ENCODE measurements at regions not wholly inside any gene's neighbourhood (a gene's known extent, or its start where the extent isn't known, plus 50 kb on each side); places are given as distances from the start of the nearest gene placed in this dataset.

GRCh38 chr1:221381910-221382623 is 359.8 kb downstream of the DUSP10 start (continued):
- no peak for TF ChIP-seq REST (IDR thresholded peaks at IDR 0.05; ENCODE audit: low read depth, low read length)
- no peak for TF ChIP-seq CHD2 (IDR thresholded peaks at IDR 0.05; ENCODE audit: low read length, partially characterized antibody)
- TF ChIP-seq JUND (IDR thresholded peaks at IDR 0.05): peak; percentile 26
- TF ChIP-seq FOXJ3 (CRISPR knock-in tag; IDR thresholded peaks at IDR 0.05): no peak
- no peak for TF ChIP-seq MEF2A (IDR thresholded peaks at IDR 0.05; ENCODE audit: borderline replicate concordance, low read depth)
- no peak for TF ChIP-seq RXRA (IDR thresholded peaks at IDR 0.05; ENCODE audit: borderline replicate concordance, low read depth)

GRCh38 chr1:221392453-221392852 is 349.4 kb downstream of the DUSP10 start:
- Histone ChIP-seq H3K9ac (no peak overlapping the region), H3K4me3 (ENCODE audit: low read depth in 2 of 2, low read length in 1 of 2) (no peak overlapping the region), H3K9me3 (no peaks in the 10 kb centered on the region), H3K9me2 (no peaks in the 10 kb centered on the region), H4K20me1 (ENCODE audit: insufficient read depth) (no peaks in the 10 kb centered on the region), H3K36me3 (replicated peaks in 1 of 2; ENCODE audit: control insufficient read depth in 1 of 2, insufficient read depth in 2 of 2, low read length in 1 of 2) (no peaks in the 10 kb centered on the region), H3F3A (replicated peaks; ENCODE audit: insufficient read depth) (no peaks in the 10 kb centered on the region), H3K79me2 (ENCODE audit: insufficient read depth) (no peaks in the 10 kb centered on the region), H3K4me2 (0 out of 2 replicates have a peak overlapping the region, but pooled peaks have one; percentile 24), H3K27me3 (ENCODE audit: insufficient read depth) (no peaks in the 10 kb centered on the region), H2AFZ (ENCODE audit: low read depth) (no peak overlapping the region), H3K4me1 (ENCODE audit: control insufficient read depth in 1 of 2, insufficient read depth in 2 of 2, low read depth in 1 of 2, low read length in 1 of 2) (peaks cover 3 to 11% of the 10 kb centered on the region in 2 experiments; a peak in 2 of 4 replicates), H3K27ac (ENCODE audit: low read depth in 2 of 2, low read length in 1 of 2) (peak overlapping the region in 1 of 2 experiments; percentile 32; a peak in 1 of 4 replicates)
- DNase-seq: no peak
- TF ChIP-seq FOXM1 (IDR thresholded peaks at IDR 0.05; ENCODE audit: low read depth) (no peak), PBX3 (IDR thresholded peaks at IDR 0.05) (peak; percentile 47), MXI1 (IDR thresholded peaks at IDR 0.05; ENCODE audit: low read depth, low read length) (no peak), MAX (IDR thresholded peaks at IDR 0.05; ENCODE audit: low read depth) (peak; percentile 29; the same call in 1 of the 2 replicates), NFIC (IDR thresholded peaks at IDR 0.05; ENCODE audit: borderline replicate concordance) (peak; percentile 92), SIN3A (IDR thresholded peaks at IDR 0.05; ENCODE audit: borderline replicate concordance, low read depth, low read length) (no peak), CTCF (IDR thresholded peaks at IDR 0.05) (no peak), MEF2A (IDR thresholded peaks at IDR 0.05; ENCODE audit: borderline replicate concordance, low read depth) (no peak), TCF12 (IDR thresholded peaks at IDR 0.05) (peak; percentile 59), CHD2 (IDR thresholded peaks at IDR 0.05; ENCODE audit: low read length, partially characterized antibody) (no peak), FOSL2 (IDR thresholded peaks at IDR 0.05; ENCODE audit: borderline replicate concordance, low read depth) (peak; percentile 82), EP300 (IDR thresholded peaks at IDR 0.05; ENCODE audit: borderline replicate concordance in 1 of 2, low read depth in 1 of 2, low read length in 1 of 2) (peak in 1 of 2 experiments; percentile 55; a peak in 1 of 4 replicates), JUND (IDR thresholded peaks at IDR 0.05) (peak; percentile 79), ELF1 (IDR thresholded peaks at IDR 0.05) (no peak), RFX5 (IDR thresholded peaks at IDR 0.05; ENCODE audit: low read length) (no peak), TEAD4 (IDR thresholded peaks at IDR 0.05; ENCODE audit: borderline replicate concordance, insufficient read depth) (peak; percentile 61; the same call in 1 of the 2 replicates), POLR2AphosphoS5 (IDR thresholded peaks at IDR 0.05; ENCODE audit: low read depth, low read length) (no peak), RCOR1 (IDR thresholded peaks at IDR 0.05; ENCODE audit: low read length) (no peak)
- ChIA-PET POLR2A (no interaction called here), CTCF (no interaction called here)
- 71% methylated on average over 1 of the region's 1 CpG for WGBS (ENCODE audit: low lambda C conversion rate)
